AG09319 (cell line): ENCODE measurements at regions not wholly inside any gene's neighbourhood (a gene's known extent, or its start where the extent isn't known, plus 50 kb on each side); places are given as distances from the start of the nearest gene placed in this dataset.

Source experiments
- DNase-seq: peaks from one replicate; pipeline ENCODE4 v3.0.0-alpha.2; 2010; ENCODE audit warnings: low read depth; ENCODE audit errors: extremely low read depth
- TF ChIP-seq, protein P1 (sequence below): IDR thresholded peaks from 2 replicates; pipeline ENCODE4 v1.5.1; 2011; ENCODE audit warnings: low read depth, mild to moderate bottlenecking, inconsistent platforms, low read length, moderate library complexity

DNA sequence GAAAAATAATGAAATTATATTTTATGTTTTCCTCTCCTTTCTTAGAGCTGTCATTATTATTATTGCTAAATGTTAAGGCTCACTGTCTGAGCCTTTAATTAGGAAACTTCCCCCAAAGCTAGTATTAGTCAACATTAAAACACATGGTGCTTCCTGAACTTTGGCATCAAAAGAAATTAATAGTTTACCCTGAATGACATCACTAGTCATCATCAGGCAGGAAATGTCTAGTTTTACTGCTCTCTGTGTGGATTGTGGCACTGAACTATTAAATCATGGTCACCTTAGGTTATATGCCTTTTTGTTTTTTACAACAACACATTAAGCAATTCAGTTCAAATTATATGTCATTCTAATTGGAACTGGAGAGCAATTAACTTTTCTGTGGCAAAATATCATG is 595.5 kb downstream of the SLITRK1 start:
- no peak for DNase-seq
- TF ChIP-seq, protein P1, sequence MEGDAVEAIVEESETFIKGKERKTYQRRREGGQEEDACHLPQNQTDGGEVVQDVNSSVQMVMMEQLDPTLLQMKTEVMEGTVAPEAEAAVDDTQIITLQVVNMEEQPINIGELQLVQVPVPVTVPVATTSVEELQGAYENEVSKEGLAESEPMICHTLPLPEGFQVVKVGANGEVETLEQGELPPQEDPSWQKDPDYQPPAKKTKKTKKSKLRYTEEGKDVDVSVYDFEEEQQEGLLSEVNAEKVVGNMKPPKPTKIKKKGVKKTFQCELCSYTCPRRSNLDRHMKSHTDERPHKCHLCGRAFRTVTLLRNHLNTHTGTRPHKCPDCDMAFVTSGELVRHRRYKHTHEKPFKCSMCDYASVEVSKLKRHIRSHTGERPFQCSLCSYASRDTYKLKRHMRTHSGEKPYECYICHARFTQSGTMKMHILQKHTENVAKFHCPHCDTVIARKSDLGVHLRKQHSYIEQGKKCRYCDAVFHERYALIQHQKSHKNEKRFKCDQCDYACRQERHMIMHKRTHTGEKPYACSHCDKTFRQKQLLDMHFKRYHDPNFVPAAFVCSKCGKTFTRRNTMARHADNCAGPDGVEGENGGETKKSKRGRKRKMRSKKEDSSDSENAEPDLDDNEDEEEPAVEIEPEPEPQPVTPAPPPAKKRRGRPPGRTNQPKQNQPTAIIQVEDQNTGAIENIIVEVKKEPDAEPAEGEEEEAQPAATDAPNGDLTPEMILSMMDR, result no peak

DNA sequence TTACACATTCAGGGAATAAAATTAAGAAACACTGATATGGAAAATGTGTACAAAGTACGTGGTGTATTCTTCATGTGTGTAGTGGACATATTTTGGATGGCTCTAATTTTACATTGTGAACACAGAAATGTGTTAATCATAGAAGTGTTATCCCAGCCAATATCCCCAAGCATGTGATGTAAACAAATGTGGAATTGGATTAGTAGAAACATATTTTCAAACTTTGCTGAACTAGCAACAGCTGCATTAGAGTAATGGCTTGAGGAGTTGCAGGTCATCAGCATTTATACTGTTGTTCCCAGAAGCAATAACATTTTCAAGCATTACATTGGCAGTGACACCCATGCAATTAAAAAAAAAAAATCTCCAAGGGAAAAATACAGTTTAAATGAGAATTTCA is 600.6 kb downstream of the SLITRK1 start:
- TF ChIP-seq, protein P1, result no peak
- no peak for DNase-seq

GRCh38 chr13:83274679-83275078 is 607.6 kb downstream of the SLITRK1 start:
- DNase-seq, result no peak
- TF ChIP-seq, protein P1, result no peak

DNA sequence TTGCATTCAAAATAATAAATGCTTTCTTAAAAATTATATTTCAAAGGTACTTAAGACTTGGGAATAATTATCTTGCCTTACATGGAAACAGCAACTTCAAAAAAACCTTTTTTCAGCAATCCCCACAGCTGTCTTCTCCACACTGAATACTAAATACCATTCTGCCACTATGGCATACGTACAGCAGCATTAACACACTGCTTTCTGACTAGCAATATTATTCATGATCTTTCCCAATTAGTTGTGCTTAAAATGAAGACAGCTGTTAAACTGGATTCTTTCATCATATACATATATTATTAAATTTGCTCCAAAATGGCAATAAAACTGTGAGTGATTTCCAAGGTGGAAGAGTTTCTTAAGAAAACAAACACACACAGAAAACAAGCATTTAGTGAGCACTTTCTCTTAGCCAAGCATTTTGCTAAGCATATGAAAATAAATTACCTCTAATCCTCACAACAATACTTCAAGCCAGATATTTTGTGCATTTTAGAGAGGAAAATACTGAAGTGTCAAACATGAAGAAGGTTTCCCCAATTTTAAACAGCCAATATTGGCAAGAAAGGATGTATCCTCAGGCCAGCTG is 609.5 kb downstream of the SLITRK1 start:
- DNase-seq, result no peak
- TF ChIP-seq, protein P1, result no peak

- TF ChIP-seq, protein P1, result no peak
- no peak for DNase-seq
These were observed 610.2 kb downstream of the SLITRK1 start for GRCh38 chr13:83272076-83272475.

- DNase-seq, result no peak
- TF ChIP-seq, protein P1, result no peak
These were observed 617.0 kb downstream of the SLITRK1 start for GRCh38 chr13:83265279-83265678.

DNA sequence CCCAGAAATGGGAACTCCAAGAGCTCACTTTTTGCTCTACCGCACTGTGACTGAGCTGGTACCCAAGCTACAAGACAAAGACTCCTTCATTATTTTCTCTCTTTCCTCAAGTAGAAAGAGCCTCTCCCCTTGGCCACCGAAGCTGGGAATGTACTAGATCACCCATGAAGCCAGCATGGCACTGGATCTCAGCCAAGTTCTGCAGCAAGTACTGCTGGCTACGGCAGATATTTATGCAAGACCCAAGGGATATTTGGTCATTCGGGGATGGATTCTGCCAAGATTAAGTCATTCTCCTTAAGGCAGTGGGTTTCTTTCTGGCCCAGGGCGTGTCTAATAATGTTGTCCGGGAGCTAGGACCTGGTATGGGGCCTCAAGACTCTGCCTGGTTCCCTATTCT is 633.5 kb downstream of the SLITRK1 start:
- TF ChIP-seq, protein P1, result no peak
- DNase-seq, result no peak
